ENCODE measurements at regions not wholly inside any gene's neighbourhood (a gene's known extent, or its start where the extent isn't known, plus 50 kb on each side); places are given as distances from the start of the nearest gene placed in this dataset.

GRCh38 chr6:169859978-169860703 is 108.7 kb downstream of the ERMARD start:
- no peak overlapping the region for H3K18ac ChIP-seq (ENCODE audit: extremely low read depth, low read length)
- no peak overlapping the region for H3K23ac ChIP-seq (ENCODE audit: insufficient read length)
- no peak overlapping the region for H2BK12ac ChIP-seq (ENCODE audit: low read depth, low read length)
- H4K5ac ChIP-seq (ENCODE audit: insufficient read length, low read depth, low read length), result no peak overlapping the region
- POLR2A ChIA-PET (ENCODE audit: partially characterized antibody), result no interaction called here
- 0 out of 2 replicates have a peak, but pooled peaks cover 3% of the 10 kb centered on the region for H3K79me1 ChIP-seq (ENCODE audit: low read depth, low read length)
- H3K79me2 ChIP-seq (ENCODE audit: control insufficient read depth in 1 of 2, insufficient read depth in 2 of 2, low read length in 2 of 2), result no peaks in the 10 kb centered on the region
- H3K9ac ChIP-seq (replicated peaks in 1 of 4; ENCODE audit: extremely low read depth in 1 of 4, low read depth in 3 of 4, low read length in 3 of 4), result no peak overlapping the region
- H3K4me3 ChIP-seq (ENCODE audit: extremely low read depth in 1 of 4, insufficient read depth in 2 of 4, low read depth in 3 of 4, low read length in 4 of 4), result no peak overlapping the region
- no peak overlapping the region for H3K4ac ChIP-seq (replicated peaks; ENCODE audit: insufficient read length, low read depth, low read length)
- CTCF ChIA-PET (ENCODE audit: partially characterized antibody), result interaction anchor here (0.6 to 1.3 kb wide), 4 partner anchors 28 to 416 kb away, joined by 3 to 5 read pairs (median 3); no protein-coding TSS in a partner anchor
- no peak overlapping the region for H3K14ac ChIP-seq (ENCODE audit: insufficient read length)
- no peak overlapping the region for H3K4me2 ChIP-seq (ENCODE audit: insufficient read depth in 1 of 2, low read depth in 2 of 2, low read length in 2 of 2)
- peaks cover 0 to 2% of the 10 kb centered on the region in 2 experiments for H4K20me1 ChIP-seq (replicated peaks in 1 of 2; ENCODE audit: control insufficient read depth in 1 of 2, insufficient read depth in 2 of 2, low read length in 2 of 2)
- WGBS, 2 experiments (ENCODE audit: extremely low coverage in 1 of 2, insufficient coverage in 1 of 2, insufficient read length in 1 of 2, insufficient replicate concordance in 2 of 2, low coverage in 1 of 2, low lambda C conversion rate in 2 of 2, missing lambda C conversion rate in 1 of 2), result 91% methylated on average over 18 of the region's 18 CpGs; no CpG with 5 or more reads in 1 of the 2 experiments
- H3K36me3 ChIP-seq (ENCODE audit: control insufficient read depth in 2 of 4, insufficient read depth in 4 of 4, low read length in 3 of 4), result no peaks in the 10 kb centered on the region; a peak in 1 of 8 replicates
- DNase-seq (ENCODE audit: low read depth in 1 of 2, low spot score in 2 of 2) (peak in 1 of 2 experiments; percentile 23), FAIRE-seq (no peak)
- H2BK20ac ChIP-seq (ENCODE audit: low read length), result no peak overlapping the region
- no peak overlapping the region for H2BK5ac ChIP-seq (ENCODE audit: low read depth, low read length)
- TF ChIP-seq SIN3A (conservative IDR thresholded peaks at IDR 0.05 in 1 of 2, IDR thresholded peaks at IDR 0.05 in 1 of 2; ENCODE audit: low read depth in 1 of 2, low read length in 2 of 2) (no peak), HDAC2 (IDR thresholded peaks at IDR 0.05; ENCODE audit: borderline replicate concordance in 1 of 2, low read depth in 2 of 2, low read length in 2 of 2) (no peak), SP2 (IDR thresholded peaks at IDR 0.05; ENCODE audit: low read length) (no peak), YY1 (IDR thresholded peaks at IDR 0.05; ENCODE audit: low read depth, low read length) (no peak), SIRT6 (IDR thresholded peaks at IDR 0.05; ENCODE audit: low read length) (no peak), TBP (IDR thresholded peaks at IDR 0.05; ENCODE audit: low read depth, low read length) (no peak), ZNF274 (IDR thresholded peaks at IDR 0.05; ENCODE audit: borderline replicate concordance, extremely low read depth, low read length) (no peak), SP4 (IDR thresholded peaks at IDR 0.05; ENCODE audit: low read length) (no peak), RXRA (IDR thresholded peaks at IDR 0.05; ENCODE audit: insufficient read depth, low read depth, low read length) (no peak), TCF12 (IDR thresholded peaks at IDR 0.05; ENCODE audit: low read depth, low read length) (no peak), KDM4A (IDR thresholded peaks at IDR 0.05; ENCODE audit: low read depth, low read length, severe bottlenecking) (no peak), EP300 (IDR thresholded peaks at IDR 0.05; ENCODE audit: borderline replicate concordance in 1 of 2, low read depth in 2 of 2, low read length in 2 of 2) (no peak)
- H3K56ac ChIP-seq (replicated peaks; ENCODE audit: insufficient read length, low read depth, low read length), result no peak overlapping the region
- H2AFZ ChIP-seq (ENCODE audit: low read length), result no peak overlapping the region
- no peak overlapping the region for H4K8ac ChIP-seq (ENCODE audit: extremely low read depth, insufficient read depth, low read length)
- H3K27me3 ChIP-seq (replicated peaks in 1 of 4; ENCODE audit: control insufficient read depth in 3 of 4, extremely low read depth in 1 of 4, insufficient read depth in 3 of 4, low read length in 3 of 4), result no peaks in the 10 kb centered on the region
- peaks cover 12 to 25% of the 10 kb centered on the region in 2 experiments; a peak in 3 of 4 replicates for H3K9me3 ChIP-seq (ENCODE audit: insufficient read depth in 2 of 2, low read depth in 1 of 2, low read length in 1 of 2)
- no peak overlapping the region for H3K27ac ChIP-seq (ENCODE audit: low read depth, low read length)
- H2BK120ac ChIP-seq (replicated peaks; ENCODE audit: low read depth, low read length), result no peak overlapping the region
- no peak overlapping the region for H2AK5ac ChIP-seq (ENCODE audit: low read depth, low read length)
- H4K91ac ChIP-seq (replicated peaks; ENCODE audit: insufficient read length, low read length), result no peak overlapping the region
- H3K23me2 ChIP-seq (ENCODE audit: low read depth, low read length), result peaks cover 7% of the 10 kb centered on the region
- no peak overlapping the region for H2BK15ac ChIP-seq (ENCODE audit: low read length)
- H3K4me1 ChIP-seq (replicated peaks in 1 of 4; ENCODE audit: control insufficient read depth in 3 of 4, insufficient read depth in 4 of 4, low read length in 3 of 4), result no peaks in the 10 kb centered on the region; a peak in 1 of 7 replicates

All from H1 (cell line).